ENCODE measurements at regions not wholly inside any gene's neighbourhood (a gene's known extent, or its start where the extent isn't known, plus 50 kb on each side); places are given as distances from the start of the nearest gene placed in this dataset.

GRCh38 chr4:174425669-174426068 lies 96.6 kb downstream of the HPGD start:
- Histone ChIP-seq H3K23ac (ENCODE audit: insufficient read length, low read depth, low read length) (no peak overlapping the region), H3K4me2 (ENCODE audit: insufficient read depth, insufficient read length, low read length) (no peak overlapping the region), H2BK12ac (ENCODE audit: insufficient read length, low read depth, low read length) (no peak overlapping the region), H3K23me2 (ENCODE audit: insufficient read length, low read depth, low read length, poor library complexity, severe bottlenecking) (no peaks in the 10 kb centered on the region), H3K79me1 (ENCODE audit: insufficient read depth, low read depth, low read length, poor library complexity, severe bottlenecking) (no peaks in the 10 kb centered on the region), H3K4me1 (ENCODE audit: insufficient read depth, low read length) (no peaks in the 10 kb centered on the region; the same call in 1 of the 2 replicates), H3T11ph (ENCODE audit: low read length) (no peak overlapping the region), H3K18ac (ENCODE audit: insufficient read length, low read depth, low read length) (no peak overlapping the region), H4K8ac (replicated peaks; ENCODE audit: insufficient read length, low read depth, low read length) (no peak overlapping the region), H3K79me2 (ENCODE audit: insufficient read depth, low read length) (no peaks in the 10 kb centered on the region), H3K14ac (ENCODE audit: insufficient read depth, low read length) (no peak overlapping the region), H3K27ac (ENCODE audit: insufficient read length, low read depth, low read length) (no peak overlapping the region), H2BK5ac (ENCODE audit: insufficient read length, low read length) (no peak overlapping the region), H2BK15ac (ENCODE audit: low read depth, low read length) (no peak overlapping the region), H4K20me1 (ENCODE audit: control insufficient read depth, insufficient read depth, insufficient read length) (no peaks in the 10 kb centered on the region), H2BK120ac (ENCODE audit: low read depth, low read length, poor library complexity, severe bottlenecking) (no peak overlapping the region), H2AFZ (ENCODE audit: low read length) (no peak overlapping the region), H3K27me3 (ENCODE audit: insufficient read depth, low read length) (no peaks in the 10 kb centered on the region), H2AK5ac (ENCODE audit: insufficient read length, low read length) (no peak overlapping the region), H3K4ac (ENCODE audit: low read depth, low read length) (no peak overlapping the region), H3K9ac (ENCODE audit: extremely low read depth, insufficient read length, low read length) (no peak overlapping the region), H3K56ac (ENCODE audit: insufficient read length, low read depth, low read length) (no peak overlapping the region), H3K9me3 (ENCODE audit: control insufficient read depth, low read depth, low read length) (no peaks in the 10 kb centered on the region), H4K91ac (ENCODE audit: insufficient read length, low read depth, low read length) (no peak overlapping the region), H2BK20ac (ENCODE audit: low read depth, low read length, poor library complexity, severe bottlenecking) (no peak overlapping the region), H4K5ac (ENCODE audit: insufficient read length, low read depth, low read length) (no peak overlapping the region)
- H3K36me3 Mint-ChIP-seq (ENCODE audit: insufficient read depth in 1 of 3, low read depth in 3 of 3), result no peaks in the 10 kb centered on the region
- no peaks in the 10 kb centered on the region for H3K27me3 Mint-ChIP-seq (ENCODE audit: low read depth)
- no peaks in the 10 kb centered on the region for H3K9me3 Mint-ChIP-seq
- no peak overlapping the region for H3K4me3 Mint-ChIP-seq
- 0 out of 4 replicates have a peak, but pooled peaks cover 0 to 3% of the 10 kb centered on the region in 2 experiments for H3K4me1 Mint-ChIP-seq
- TF ChIP-seq CTCF (conservative IDR thresholded peaks at IDR 0.05), result no peak
- WGBS (ENCODE audit: extremely low coverage, insufficient read length, low lambda C conversion rate), result no CpG with 5 or more reads among the region's 1 CpG
- no peak for DNase-seq
- H3K27ac Mint-ChIP-seq, result no peak overlapping the region

Data from H9 (cell line).